Body of pancreas (tissue), 4 donors: ENCODE measurements at regions not wholly inside any gene's neighbourhood (a gene's known extent, or its start where the extent isn't known, plus 50 kb on each side); places are given as distances from the start of the nearest gene placed in this dataset.

Source experiments
- ATAC-seq: fragments of 150-250 bp; one replicate; pipeline ENCODE4 v1.9.1; 2016
- DNase-seq, 4 donors: peaks; one replicate each; pipeline ENCODE4 v3.0.0-alpha.2; 2019
- H3K27ac ChIP-seq, 4 donors: fragments of 200-600 bp; sonication (generic); 1 replicate in 3 of 4; 2 replicates in 1 of 4; pipeline versions ENCODE4 v1.5.1 to v1.6.1; 2016 to 2019; ENCODE audit warnings: mild to moderate bottlenecking in 1 of 4, mixed read lengths in 1 of 4, moderate library complexity in 1 of 4
- H3K27me3 ChIP-seq, 2 donors: fragments of 200-600 bp; sonication (generic); one replicate each; pipeline ENCODE4 v1.6.0; 2016; ENCODE audit warnings: mild to moderate bottlenecking in 1 of 2
- H3K36me3 ChIP-seq, 2 donors: fragments of 200-600 bp; sonication (generic); replicated peaks in 1 of 2; 2 replicates each; pipeline ENCODE4 v1.5.1; 2016; ENCODE audit warnings: low read depth in 2 of 2; ENCODE audit not compliant: insufficient read depth in 1 of 2
- H3K4me1 ChIP-seq: fragments of 200-600 bp; sonication (generic); one replicate; pipeline ENCODE4 v1.6.0; 2016
- H3K4me3 ChIP-seq, 2 donors: fragments of 200-600 bp; sonication (generic); 1 replicate in 1 of 2; 2 replicates in 1 of 2; pipeline ENCODE4 v1.5.1; 2016 to 2019
- H3K9me3 ChIP-seq, 3 donors: fragments of 200-600 bp; sonication (generic); 1 replicate in 2 of 3; 2 replicates in 1 of 3; pipeline ENCODE4 v1.5.1; 2016
- POLR2A ChIP-seq, 3 donors: fragments of 450-650 bp; IDR thresholded peaks; one replicate each; pipeline ENCODE4 v1.6.1; 2016; ENCODE audit warnings: antibody characterized with exemption in 3 of 3, mild to moderate bottlenecking in 2 of 3
- WGBS, 2 donors: methylation state at CpG; one replicate each; pipeline ENCODE4 v1.1.5; 2017; 5-methylcytosine and 5-hydroxymethylcytosine counted together
- intact Hi-C: fragments of 100-400 bp; cut with DNase I; formaldehyde crosslinking; loops from one replicate; pipeline ENCODE4 v1.15.1; 2023
- TF ChIP-seq, protein P1 (sequence below), 7 experiments: fragments of 450-650 bp in 4 of 7; fragments of 200-600 bp in 3 of 7; sonication (generic) in 3 of 7; IDR thresholded peaks; one replicate each; pipeline ENCODE4 v1.5.1; 2016 to 2019; ENCODE audit warnings: antibody characterized with exemption in 7 of 7

DNA sequence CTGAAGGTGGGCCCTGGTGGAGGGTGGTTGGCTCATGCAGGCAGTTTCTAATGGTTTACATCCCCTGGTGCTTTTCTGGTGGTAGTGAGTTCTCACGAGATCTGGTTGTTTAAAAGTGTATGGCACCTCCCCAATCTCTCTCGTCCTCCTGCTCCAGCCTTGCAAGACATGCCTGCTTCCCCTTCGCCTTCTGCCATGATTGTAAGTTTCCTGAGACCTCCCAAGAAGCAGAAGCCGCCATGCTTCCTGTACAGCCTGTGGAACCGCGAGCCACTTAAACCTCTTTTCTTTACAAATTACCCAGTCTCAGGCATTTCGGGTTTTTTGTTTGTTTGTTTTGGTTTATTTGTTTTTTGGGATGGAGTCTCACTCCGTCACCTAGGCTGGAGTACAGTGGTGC is 173.2 kb downstream of the MN1 start:
- Histone ChIP-seq H3K27me3 (no peaks in the 10 kb centered on the region), H3K36me3 (no peaks in the 10 kb centered on the region), H3K9me3 (no peaks in the 10 kb centered on the region), H3K27ac (no peak overlapping the region), H3K4me1 (peaks cover 8% of the 10 kb centered on the region), H3K4me3 (no peak overlapping the region)
- TF ChIP-seq, protein P1, sequence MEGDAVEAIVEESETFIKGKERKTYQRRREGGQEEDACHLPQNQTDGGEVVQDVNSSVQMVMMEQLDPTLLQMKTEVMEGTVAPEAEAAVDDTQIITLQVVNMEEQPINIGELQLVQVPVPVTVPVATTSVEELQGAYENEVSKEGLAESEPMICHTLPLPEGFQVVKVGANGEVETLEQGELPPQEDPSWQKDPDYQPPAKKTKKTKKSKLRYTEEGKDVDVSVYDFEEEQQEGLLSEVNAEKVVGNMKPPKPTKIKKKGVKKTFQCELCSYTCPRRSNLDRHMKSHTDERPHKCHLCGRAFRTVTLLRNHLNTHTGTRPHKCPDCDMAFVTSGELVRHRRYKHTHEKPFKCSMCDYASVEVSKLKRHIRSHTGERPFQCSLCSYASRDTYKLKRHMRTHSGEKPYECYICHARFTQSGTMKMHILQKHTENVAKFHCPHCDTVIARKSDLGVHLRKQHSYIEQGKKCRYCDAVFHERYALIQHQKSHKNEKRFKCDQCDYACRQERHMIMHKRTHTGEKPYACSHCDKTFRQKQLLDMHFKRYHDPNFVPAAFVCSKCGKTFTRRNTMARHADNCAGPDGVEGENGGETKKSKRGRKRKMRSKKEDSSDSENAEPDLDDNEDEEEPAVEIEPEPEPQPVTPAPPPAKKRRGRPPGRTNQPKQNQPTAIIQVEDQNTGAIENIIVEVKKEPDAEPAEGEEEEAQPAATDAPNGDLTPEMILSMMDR (IDR thresholded peaks at IDR 0.05) = no peak
- TF ChIP-seq POLR2A (IDR thresholded peaks at IDR 0.05) = no peak
- no peak for ATAC-seq
- DNase-seq = no peak
- WGBS, 2 donors = 82 to 86% methylated on average over 8 of the region's 8 CpGs
- intact Hi-C loops = no loop called here

DNA sequence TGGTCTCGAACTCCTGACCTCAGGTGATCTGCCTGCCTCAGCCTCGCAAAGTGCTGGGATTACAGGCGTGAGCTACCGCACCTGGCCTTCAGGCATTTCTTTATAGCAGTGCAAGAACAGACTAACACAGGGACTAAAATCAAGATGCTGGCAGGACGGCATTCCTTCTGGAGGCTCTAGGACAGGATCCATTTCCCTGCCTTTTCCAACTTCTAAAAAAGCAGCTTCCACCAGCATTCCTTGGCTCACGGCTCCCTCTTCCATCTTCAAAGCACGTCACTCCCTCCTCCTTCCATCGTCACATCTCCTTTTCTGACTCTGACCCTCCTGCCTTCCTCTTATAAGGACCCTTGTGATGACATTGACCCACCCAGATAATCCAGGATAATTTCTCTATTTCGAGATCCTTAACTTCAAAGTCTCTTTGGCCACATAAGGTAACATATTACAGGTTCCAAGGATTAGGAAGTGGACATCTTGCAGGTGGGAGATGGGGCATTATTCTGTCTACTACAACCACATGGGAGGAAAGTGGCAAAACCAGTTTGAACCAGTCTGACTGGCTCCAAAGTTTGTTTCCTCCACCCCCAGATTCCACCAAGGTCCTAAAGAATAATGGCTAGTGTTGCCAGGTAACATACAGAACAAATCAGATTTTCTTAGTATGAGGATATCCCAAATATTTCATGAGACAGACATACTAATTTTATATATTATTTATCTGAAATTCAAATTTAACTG is 172.5 kb downstream of the MN1 start:
- no peak for DNase-seq
- Histone ChIP-seq H3K36me3 (no peaks in the 10 kb centered on the region), H3K9me3 (no peaks in the 10 kb centered on the region), H3K4me1 (peaks cover 8% of the 10 kb centered on the region), H3K4me3 (no peak overlapping the region), H3K27ac (no peak overlapping the region), H3K27me3 (no peaks in the 10 kb centered on the region)
- intact Hi-C loops = no loop called here
- no peak for ATAC-seq
- TF ChIP-seq POLR2A (IDR thresholded peaks at IDR 0.05) = no peak
- TF ChIP-seq, protein P1 (IDR thresholded peaks at IDR 0.05) = no peak
- 95 to 98% methylated on average over 9 of the region's 9 CpGs for WGBS, 2 donors

DNA sequence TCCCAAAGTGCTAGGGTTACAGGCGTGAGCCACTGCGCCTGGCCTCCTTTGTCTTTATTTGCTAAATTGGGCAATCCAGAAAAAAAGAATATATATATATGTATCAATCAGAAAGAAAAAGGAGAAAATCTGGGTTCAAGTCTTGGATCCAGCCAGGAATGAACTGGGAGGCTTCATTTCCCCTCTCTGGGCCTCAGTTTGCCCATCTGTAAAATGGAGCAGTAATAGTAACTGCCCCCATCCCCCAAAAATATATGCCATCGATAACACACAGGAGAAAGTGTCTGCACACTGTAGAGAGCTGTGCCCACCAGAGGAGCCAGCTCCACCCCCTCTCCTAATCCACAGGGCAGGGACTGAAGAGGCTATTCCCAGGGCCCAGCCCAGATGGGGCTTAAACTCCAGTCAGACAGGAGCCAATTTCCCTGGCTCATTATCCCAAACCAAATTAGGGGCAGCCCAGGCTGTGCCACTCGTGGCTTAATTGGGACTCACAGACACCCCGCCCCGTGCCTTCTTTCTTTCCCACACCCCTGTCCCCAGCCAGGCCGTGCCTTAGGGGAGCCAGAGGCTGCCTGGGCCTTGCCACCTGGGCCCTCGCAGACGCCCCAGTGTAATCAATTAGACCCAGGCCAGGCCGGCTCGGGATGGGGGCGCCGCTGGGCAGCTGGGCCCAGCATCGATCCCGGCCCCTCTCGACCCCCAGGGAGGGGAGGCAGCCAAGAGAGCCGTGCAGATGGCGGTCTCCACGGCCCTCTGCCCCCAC is 171.5 kb downstream of the MN1 start:
- intact Hi-C loops = no loop called here
- H3K9me3 ChIP-seq = no peaks in the 10 kb centered on the region
- TF ChIP-seq, protein P1 (IDR thresholded peaks at IDR 0.05) = no peak
- TF ChIP-seq POLR2A (IDR thresholded peaks at IDR 0.05) = no peak

DNA sequence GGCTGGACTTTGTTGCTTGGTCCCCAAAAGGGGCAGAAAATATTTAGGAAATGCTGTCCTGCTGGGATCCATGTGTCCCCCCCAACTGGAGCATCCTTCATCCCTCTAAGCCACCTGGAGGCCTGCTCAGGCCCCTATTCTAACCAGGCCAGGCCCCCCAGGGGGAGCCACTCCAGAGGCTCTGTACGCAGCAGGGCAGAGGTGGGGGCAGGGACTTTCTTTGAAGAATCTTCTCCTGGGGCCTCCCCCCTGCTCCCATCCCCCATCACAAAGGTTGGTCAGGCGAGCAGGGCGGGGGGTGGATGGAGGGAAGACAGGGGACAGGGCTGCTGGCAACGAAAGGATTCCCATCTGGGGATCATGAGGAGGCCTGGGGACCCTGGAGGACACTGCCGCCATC is 170.8 kb downstream of the MN1 start:
- TF ChIP-seq, protein P1 (IDR thresholded peaks at IDR 0.05) = no peak
- TF ChIP-seq POLR2A (IDR thresholded peaks at IDR 0.05) = no peak
- peaks cover 8% of the 10 kb centered on the region for H3K4me1 ChIP-seq
- ATAC-seq = no peak

More for the DNA sequence above, 171.5 kb downstream of the MN1 start:
- 63 to 88% methylated on average over 3 to 15 of the region's 19 CpGs for WGBS, 2 donors
- H3K4me1 ChIP-seq = peaks cover 8% of the 10 kb centered on the region
- H3K4me3 ChIP-seq = no peak overlapping the region
- DNase-seq (no peak), ATAC-seq (no peak)
- no peaks in the 10 kb centered on the region for H3K36me3 ChIP-seq
- no peaks in the 10 kb centered on the region for H3K27me3 ChIP-seq
- H3K27ac ChIP-seq = no peak overlapping the region

More for the DNA sequence above, 170.8 kb downstream of the MN1 start:
- H3K9me3 ChIP-seq = no peaks in the 10 kb centered on the region
- H3K27me3 ChIP-seq = no peaks in the 10 kb centered on the region
- no peak overlapping the region for H3K27ac ChIP-seq
- intact Hi-C loops = no loop called here
- no peaks in the 10 kb centered on the region for H3K36me3 ChIP-seq
- WGBS, 2 donors = 77 to 86% methylated on average over 3 to 4 of the region's 5 CpGs
- DNase-seq = no peak
- no peak overlapping the region for H3K4me3 ChIP-seq
